Activated CD4-positive, alpha-beta T cell treated with anti-CD3 and anti-CD28 coated beads, Interleukin-2, Interleukin-4, amounts not matched to agents 100 ng/mL and 50 ng/mL, durations not matched to agents 16 hours and 8 hours (primary cell): ENCODE measurements at regions not wholly inside any gene's neighbourhood (a gene's known extent, or its start where the extent isn't known, plus 50 kb on each side); places are given as distances from the start of the nearest gene placed in this dataset.

Source experiments
- DNase-seq: peaks from one replicate; pipeline ENCODE4 v3.0.0-alpha.2; 2020; ENCODE audit warnings: low spot score

DNA sequence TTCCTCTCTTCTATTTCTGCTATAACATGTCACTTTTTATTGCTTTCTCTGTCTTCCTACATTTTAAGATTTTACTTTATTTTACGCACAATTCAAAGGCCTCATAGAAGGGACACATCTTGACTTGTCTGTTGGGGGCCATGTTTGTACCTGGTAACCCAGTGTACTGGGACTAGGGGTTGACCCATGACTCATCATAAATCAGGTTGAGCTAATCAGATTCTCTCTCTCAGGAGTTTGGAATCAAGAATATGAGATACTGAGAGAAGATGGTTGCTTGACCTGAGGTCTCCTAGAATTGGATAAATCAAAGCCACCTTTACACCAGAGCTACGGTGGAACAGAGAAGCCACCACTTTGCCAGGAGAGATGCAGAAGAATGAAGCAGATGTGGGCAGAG lies 153.0 kb downstream of the UXS1 start:
- DNase-seq, result no peak

DNA sequence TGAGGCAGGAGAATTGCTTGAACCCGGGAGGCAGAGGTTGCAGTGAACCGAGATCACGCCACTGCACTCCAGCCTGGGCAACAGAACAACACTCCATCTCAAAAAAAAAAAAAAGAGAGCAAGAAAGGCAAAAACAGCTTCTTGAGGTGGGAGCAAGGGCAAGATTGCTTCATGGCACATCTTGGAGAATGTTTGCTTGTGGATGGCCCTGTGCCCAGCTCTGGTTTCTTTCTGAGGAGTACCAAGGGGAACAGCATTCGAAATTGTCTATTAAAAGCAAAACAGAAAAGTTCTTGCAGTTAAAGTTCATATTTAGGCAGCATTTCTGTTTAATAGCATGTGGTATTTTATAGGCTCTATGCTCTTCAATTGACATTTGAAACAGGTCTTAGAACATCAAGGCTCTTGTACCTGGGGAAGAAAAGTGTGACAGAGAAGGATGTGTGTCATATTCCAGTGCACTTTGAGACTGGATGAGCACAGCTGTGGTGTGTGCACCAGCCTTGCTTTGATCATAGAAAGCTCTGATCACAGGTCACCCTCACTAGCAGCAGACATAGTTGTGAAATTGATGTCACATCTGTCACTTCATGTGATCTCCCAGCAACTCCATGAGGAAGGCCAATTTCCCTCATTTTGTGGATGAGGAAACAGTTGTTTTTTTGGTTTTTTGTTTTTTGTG lies 154.3 kb downstream of the UXS1 start:
- no peak for DNase-seq

DNA sequence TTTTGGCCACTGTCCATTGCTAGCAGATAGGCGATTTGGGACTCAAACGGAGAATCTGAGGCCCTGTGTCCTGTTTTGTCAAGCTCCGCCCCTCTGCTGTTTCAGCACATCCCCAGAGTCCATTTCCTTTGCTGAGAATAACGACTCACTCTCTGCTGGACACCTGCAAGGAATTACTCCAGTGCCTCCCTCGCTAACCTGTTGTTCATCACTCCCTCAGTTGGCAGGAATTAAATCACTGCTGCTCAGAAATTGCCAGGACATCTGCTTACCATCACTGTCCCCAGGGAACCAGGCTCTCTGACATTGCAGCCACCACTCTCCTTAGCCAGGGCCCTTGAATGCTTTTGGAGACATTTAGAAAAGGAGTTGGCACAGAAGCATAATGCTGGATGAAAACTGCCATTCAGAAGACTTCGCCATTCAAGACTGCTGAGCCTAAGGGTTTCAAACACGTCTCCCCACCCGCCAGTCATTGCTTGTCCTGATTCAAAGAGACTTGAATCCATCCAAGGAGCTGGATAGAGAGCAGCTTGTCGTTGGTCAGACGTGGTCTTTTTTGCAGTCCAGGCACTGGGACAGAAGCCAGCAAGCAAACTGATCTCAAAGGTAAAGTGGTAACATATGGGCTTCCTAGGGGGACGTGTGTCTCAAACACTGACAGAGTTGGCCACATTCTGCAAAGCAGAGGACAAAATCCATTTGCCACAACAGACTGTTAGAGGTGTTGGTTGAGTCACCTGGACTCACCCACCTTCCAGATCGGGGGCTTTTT lies 155.3 kb downstream of the UXS1 start:
- DNase-seq, result no peak

DNA sequence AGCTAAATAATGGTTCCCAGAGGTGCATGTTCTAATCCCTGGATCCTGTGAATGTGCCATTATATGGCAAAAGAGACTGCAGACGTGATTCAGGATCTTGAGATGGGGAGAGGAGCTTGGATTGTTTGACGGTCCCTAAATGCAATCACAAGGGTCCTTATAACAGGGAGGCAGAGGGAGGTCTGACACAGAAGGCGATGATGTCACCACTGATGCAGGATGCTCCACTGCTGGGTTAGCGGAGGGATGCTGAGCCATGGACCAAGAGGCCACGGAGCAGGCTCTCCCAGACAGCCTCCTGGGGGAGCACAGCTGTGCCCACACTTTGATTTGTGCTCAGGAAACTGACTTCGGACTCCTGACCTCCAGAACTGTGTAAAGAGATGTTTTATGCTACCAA lies 156.2 kb downstream of the UXS1 start:
- no peak for DNase-seq

DNA sequence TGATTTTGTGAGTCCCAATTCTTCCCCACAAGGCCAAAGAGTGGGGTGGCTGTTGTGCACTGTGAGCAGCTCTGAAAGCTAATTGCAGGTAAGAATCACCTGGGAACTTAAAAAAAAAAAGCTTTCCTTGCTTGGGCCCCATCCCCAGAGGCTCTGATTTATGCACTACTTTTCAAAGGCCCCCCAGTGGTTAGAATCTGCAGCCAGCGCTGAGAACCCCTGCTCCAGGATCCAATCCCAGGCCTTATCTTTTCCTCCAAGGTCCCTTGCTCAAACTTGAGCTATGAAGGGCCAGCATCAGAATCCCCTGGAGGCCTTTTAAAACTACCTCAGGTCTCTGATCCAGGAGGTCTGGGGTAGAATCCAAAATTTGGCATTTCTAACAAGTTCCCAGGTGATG lies 156.8 kb downstream of the UXS1 start:
- no peak for DNase-seq

DNA sequence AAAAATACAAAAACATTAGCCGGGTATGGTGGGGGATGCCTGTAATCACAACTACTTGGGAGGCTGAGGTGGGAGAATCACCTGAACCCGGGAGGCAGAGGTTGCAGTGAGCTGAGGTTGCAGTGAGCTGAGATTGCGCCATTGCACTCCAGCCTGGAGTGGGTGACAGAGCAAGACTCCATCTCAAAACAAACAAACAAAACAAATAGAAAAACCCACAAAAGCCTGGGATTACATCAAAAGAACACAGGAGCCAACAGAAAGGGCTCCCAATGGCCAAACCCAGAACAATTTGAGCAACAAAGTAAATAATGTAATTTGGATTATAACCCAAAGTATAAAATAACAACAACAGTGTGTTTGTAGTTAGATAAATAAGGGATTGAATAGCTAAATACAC lies 159.8 kb downstream of the UXS1 start:
- no peak for DNase-seq

DNA sequence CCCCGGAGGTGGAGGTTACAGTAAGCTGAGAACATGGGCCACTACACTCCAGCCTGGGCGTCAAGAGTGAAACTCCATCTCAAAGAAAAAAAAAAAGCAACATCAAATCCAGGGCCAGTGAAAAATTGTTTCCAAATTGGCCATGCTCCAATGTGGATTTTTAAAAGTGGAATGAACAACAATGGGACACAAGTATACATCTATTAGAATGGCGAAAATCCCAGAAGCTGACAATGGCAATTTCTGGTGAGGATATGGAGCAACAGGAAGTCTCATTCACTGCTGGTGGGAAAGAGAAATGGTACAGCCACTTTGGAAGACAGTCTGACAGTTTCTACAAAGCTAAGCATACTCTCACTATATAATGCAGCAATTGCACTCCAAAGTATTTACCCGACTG lies 161.4 kb downstream of the UXS1 start:
- no peak for DNase-seq

DNA sequence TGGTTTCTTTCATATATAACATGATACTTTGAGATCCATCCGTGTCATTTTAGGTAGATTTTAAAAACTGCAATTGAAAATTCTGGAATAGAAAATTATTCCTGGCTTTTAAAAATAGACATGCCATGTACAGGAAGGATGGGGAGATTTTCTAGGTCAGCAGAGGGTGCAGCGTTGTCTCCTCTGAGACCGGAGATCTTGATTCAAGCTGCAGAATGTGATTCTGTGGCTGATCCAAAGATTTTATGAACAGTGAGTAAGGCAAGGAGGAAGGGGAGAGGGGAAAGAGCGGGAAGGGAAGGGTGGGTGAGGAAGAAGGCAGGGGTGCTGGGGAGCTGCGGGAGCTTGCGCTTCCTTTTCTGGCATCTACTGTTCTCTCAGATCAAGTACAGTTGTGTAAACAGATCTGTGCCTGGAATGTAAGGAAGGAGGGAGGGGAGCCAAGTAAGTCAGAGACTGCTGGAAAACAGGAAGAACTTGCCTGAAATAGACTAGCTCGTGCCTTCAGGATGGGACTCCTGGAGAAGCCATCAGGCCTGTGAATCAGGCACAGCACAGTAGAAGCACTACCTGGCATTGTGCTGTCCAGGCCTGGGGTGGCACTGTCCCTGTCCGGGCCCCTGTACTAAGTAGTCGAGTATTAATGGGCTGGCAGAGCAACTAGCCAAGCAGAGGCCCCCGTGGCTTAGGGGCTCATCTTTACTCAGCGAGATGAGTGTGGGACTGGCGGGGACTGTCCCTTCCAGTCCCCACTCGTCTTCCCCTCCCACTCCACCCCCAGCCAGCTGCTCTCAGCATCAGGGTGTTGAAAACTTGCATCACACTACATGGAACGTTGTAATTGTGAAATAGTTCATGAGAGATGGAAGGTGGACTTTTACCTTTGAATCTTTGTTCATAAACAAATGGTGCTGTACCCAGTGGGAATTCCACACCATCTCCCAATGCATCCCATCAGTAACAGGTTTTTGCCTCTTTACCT lies 163.5 kb downstream of the UXS1 start:
- no peak for DNase-seq

DNA sequence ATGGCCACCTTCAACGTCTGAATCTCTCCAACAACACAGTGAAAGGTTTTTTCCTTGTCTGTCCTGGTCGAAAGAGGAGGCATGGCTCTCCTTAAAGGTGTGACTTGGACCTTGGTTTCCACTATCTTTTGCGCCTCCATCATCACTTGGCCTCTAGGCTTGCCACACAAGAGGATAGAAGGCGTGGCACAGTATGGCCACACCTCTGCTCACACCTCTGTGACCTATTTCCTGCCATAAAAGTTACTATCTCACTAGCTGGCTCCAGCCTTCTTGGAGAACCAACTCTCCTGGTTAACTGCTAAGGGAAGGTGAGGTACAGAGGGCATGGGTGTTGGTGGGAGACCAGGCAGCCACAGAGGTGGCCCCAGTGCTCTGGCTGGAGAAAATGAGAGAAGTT lies 165.9 kb downstream of the UXS1 start:
- no peak for DNase-seq

DNA sequence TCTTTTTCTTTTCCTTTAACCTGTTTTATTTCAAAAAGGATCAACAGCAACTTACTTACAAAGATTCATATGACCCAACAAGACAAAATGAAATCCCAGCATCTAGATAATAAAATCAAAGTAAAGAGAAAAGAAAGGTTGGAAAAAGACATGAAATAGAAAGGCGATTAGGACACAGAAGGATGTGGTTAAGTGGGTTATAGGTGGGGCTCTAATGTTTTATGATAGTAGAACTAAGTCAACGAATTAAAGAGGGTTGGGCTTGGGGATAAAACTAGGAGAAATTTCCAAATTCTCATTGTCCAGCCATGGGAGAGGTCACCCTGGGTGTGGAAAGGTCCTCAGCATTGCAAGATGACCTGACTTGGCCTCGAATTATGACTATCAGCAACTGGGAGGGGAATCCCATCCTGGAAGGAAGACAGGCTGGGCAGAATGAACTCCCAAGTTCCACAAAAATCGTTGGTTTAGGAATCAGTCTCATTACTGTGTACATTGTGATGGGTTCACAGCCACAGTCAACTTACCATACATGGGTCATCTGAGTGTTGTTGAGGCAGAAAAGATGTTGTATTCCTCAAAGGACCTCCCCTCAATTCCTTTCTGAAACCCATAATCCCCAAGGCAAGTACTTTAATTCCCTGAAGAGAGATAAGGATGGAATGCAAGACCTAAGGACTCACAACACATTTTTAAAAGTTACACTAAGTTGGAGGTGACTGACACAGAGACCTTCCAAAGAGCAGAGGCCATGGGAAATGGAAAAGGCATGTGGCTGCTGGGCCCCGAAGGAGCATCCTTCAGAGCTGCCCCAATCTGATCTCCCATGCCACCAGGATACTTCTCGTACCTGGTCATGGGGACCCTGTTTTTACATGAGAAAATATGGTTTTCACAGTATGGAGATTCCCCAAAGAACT lies 167.6 kb downstream of the UXS1 start:
- DNase-seq, result no peak

DNA sequence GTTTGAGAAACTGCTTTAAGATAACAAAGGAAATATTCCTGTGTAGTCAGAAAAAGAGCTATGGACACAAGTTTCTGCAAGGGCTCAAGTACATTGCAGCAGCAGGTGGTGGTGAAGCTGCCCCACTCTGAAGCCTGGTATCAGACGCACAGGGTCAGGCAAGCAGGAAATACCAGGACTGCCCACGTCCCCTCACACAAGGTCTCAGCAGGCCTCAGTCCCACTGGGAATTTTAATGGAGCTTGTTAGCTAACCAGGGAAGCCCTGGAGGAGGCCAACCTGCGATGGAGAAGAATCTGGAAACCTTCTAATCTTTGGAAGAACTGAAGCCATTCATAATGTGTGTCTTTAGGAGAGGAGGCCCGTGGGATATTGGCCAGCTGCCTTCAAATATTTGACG lies 168.3 kb downstream of the UXS1 start:
- DNase-seq, result no peak

DNA sequence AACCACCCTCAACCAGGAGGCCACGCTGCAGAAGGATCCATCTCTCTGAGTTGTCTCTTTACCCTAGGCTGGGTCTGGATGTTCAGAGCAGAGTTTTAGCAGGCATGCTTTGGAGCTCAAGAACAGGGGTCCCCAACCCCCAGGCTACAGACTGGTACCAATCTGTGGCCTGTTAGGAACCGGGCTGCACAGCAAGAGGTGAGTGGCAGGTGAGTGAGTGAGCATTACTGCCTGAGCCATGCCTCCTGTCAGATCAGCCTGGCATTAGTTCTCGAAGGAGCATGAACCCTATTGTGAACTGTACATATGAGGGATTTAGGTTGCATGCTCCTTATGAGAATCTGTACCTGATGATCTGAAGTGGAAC lies 172.5 kb downstream of the UXS1 start:
- DNase-seq, result no peak

DNA sequence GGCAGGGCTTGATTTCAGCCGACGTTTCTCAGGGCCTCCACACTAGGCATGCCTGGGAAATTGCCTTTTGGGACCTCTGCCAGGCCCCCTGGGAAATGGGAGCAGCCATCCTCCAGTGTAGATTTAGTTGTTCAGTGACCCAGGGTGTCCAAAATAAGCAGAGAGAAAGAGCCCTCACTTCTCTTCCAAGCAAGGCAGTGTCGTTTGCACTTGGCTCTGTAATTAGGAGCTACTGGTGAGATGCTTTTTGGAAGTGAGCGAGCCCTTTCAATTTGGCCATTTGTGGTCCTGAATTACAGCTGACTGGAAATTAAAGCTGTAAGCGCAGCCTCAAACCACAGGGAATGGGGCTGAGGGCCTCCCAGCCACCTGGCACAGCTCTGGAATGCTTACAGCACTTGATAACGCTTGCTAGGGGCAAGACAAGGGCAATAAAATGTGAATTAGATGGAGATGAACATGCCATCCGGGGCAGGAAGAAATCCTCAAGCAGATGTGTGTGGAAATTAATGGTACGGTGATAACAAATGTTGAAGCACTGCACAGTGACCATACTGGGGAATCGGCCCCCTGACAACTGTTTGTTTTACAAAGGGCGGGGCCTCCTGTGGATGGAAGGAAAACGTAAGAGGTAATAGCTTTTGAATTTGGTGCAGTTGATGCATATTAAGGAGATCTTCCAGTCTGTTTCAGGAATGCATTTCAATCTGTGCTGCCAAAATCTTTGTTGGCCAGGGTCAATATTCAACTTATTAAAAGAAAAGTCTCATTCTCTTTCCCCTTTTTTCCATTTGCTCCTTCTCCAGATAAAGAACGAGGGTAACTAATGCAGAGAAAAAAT lies 173.1 kb downstream of the UXS1 start:
- DNase-seq, result no peak

DNA sequence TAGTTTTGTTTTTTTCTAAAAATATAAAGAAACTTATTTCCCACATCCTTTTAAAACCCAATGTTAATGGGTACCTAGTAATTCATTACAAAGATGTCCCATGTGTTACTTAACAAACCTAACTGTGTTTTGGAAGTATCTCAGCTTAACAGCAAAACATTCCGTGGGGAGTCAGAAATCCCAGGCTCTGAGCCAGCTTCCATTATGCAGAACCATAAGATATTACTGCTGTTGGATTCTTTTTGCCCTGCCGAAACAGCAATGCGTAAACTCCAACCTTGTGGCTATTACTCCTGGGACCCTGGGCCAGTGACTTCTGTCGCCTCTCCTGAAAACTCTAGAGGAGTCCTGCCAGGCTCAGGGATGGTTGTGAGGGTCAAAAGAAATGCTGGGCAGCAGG lies 174.1 kb downstream of the UXS1 start:
- no peak for DNase-seq

DNA sequence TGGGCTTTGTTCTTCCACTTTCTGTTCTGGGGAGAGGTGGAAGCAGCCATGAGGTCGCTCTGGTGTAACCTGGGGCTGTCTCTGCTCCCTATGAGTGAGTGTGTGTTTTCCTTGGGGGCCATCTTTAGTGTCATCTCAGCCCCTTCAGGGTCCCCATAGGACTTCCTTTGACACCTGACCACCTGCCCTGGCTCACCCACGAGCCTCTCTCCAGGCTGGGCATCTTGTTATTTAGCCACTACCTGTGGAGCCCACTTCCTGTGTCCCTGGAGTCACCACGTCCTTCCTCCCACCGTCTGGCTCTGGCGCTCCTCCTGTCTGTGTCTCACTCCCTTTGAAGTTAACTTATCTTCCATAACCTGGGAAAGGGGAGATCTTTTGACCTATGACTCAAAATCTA lies 176.0 kb downstream of the UXS1 start:
- no peak for DNase-seq

DNA sequence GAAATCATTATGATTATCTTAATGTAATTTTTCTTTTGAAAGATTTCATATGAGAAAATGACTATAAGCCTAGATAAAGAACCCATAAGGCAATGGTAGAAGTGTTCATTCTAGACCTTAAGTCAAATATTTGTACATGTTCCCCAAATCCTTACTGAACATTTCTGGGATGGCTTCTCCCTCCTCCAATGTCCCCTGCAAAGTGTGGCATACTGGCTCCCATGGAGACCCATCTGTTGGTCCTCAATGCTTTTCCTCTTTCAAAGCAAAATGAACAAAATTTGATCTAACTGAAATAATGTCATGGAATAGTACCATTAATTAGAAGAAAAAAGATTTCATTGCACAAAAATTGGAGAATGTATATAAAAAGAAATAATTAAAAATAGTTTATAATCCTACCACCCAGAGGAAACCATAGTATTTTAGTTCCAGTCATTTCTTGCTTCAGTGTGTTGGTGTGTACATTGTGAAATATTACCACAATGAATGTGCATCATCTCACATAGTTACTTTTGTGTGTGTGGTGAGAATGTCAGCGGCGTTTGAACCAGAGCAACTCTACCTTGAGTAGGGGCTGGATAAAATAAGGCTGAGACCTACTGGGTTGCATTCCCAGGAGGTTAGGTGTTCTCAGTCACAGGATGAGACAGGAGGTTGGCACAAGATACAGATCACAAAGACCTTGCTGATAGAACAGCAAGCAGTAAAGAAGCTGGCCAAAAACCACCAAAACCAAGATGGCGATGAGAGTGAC lies 181.3 kb downstream of the UXS1 start:
- DNase-seq, result no peak

DNA sequence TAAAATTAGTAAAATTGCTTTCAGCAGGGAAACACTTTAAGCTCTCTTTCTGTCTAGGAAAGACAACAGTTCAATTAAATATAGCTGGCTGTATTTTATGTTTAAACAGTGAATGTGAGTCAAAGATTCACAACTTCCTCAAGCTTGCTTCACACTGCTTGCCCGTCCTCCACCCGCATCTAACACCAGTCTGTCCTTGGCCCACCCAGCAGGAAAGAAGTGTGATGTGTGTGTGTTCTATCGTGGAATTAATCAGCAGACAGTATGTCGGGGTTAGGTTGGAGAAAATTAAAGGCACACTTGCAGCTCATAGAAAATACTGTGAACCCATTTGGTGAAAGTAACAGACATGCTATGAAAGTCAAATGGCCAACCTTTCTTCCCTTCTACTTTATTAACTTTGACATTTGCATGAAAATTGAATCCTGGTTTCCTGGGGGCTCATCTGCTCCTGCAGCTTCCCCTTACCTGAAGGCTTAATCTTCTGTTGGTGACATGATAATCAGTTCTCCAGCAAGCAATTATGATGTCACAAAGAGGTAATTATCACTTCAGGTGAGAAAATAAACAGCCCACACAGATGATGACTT lies 182.0 kb downstream of the UXS1 start:
- DNase-seq, result no peak

DNA sequence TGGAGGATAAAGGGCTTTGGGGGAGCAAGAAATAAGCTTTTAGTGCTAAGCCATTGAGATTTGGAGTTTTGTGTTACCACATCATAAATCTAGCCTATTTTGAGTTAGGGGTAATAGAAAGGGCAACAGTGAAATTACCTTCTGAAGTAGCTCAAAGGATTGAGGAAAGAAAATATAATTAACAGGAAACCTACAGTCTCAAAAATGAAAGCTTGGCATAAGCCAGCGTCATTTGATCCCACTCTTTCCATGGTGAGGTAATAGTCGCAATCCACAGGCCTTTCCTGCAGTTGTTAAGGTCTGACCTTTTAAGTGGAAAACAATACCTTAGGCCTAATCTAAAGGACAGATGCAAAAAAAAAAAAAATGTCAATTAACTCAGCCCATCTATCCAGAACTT lies 182.7 kb downstream of the UXS1 start:
- DNase-seq, result no peak

DNA sequence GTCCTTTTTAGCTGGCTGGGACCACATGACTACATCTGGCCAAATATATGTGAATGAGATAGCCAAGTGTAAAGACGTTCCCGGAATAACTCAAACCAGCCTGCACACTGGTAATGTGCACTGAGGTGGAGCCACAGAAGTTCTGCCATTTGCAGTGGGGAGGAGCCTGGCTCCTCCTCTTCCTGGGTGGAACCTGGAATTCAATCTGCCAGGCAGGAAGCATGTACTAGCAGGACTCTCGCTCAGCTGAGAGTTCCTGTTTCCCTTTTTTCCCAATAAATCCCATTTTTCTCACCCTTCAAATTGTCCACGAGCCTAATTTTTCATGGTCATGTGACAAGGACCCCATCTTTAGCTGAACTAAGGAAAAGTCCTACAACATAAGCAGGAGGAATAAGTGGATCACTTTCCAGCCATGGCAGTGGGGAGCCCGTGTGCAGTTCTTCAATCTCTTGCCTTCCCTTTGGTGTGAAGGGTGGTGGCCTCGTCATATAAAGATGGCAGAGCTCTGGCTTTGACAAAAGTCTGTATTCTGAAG lies 183.2 kb downstream of the UXS1 start:
- DNase-seq, result no peak
